NT2/D1 (cell line): ENCODE measurements at regions not wholly inside any gene's neighbourhood (a gene's known extent, or its start where the extent isn't known, plus 50 kb on each side); places are given as distances from the start of the nearest gene placed in this dataset.

Source experiments
- DNase-seq: peaks from one replicate; pipeline ENCODE4 v3.0.0-alpha.2; 2011; ENCODE audit warnings: low read depth, low spot score
- H3K27me3 ChIP-seq: 2 replicates; pipeline ENCODE4 v1.6.0; 2011; ENCODE audit warnings: mild to moderate bottlenecking; ENCODE audit not compliant: insufficient read length, insufficient read depth
- H3K36me3 ChIP-seq: 2 replicates; pipeline ENCODE4 v1.6.1; 2011; ENCODE audit warnings: mild to moderate bottlenecking, low read length, mixed read lengths; ENCODE audit not compliant: insufficient read depth, insufficient read length
- H3K4me1 ChIP-seq: 2 replicates; pipeline ENCODE4 v1.5.1; 2011; ENCODE audit not compliant: insufficient read depth, insufficient read length
- H3K4me3 ChIP-seq: 2 replicates; pipeline ENCODE4 v1.5.1; 2011; ENCODE audit warnings: low read depth; ENCODE audit not compliant: insufficient read length
- H3K9ac ChIP-seq: 2 replicates; pipeline ENCODE4 v1.6.0; 2011; ENCODE audit warnings: low read depth; ENCODE audit not compliant: insufficient read length
- H3K9me3 ChIP-seq: 2 replicates; pipeline ENCODE4 v1.5.1; 2011; ENCODE audit warnings: mild to moderate bottlenecking, low read length; ENCODE audit not compliant: insufficient read depth
- SUZ12 ChIP-seq: IDR thresholded peaks from 2 replicates; pipeline ENCODE4 v1.6.1; 2011; ENCODE audit not compliant: insufficient read length, insufficient read depth; ENCODE audit errors: extremely low read depth
- YY1 ChIP-seq: IDR thresholded peaks from 2 replicates; pipeline ENCODE4 v1.6.1; 2011; ENCODE audit not compliant: insufficient read length, insufficient read depth
- ZNF274 ChIP-seq: IDR thresholded peaks from 2 replicates; pipeline ENCODE4 v1.6.1; 2011; ENCODE audit warnings: mild to moderate bottlenecking, low read depth, low read length

GRCh38 chr3:43873723-43874122 lies 183.0 kb downstream of the ABHD5 start:
- TF ChIP-seq YY1 (no peak), SUZ12 (no peak), ZNF274 (no peak)
- H3K9me3 ChIP-seq = no peaks in the 10 kb centered on the region
- no peaks in the 10 kb centered on the region for H3K27me3 ChIP-seq
- H3K9ac ChIP-seq = no peak overlapping the region
- peaks cover 7% of the 10 kb centered on the region for H3K4me1 ChIP-seq
- DNase-seq = no peak
- H3K36me3 ChIP-seq = no peaks in the 10 kb centered on the region
- no peak overlapping the region for H3K4me3 ChIP-seq

DNA sequence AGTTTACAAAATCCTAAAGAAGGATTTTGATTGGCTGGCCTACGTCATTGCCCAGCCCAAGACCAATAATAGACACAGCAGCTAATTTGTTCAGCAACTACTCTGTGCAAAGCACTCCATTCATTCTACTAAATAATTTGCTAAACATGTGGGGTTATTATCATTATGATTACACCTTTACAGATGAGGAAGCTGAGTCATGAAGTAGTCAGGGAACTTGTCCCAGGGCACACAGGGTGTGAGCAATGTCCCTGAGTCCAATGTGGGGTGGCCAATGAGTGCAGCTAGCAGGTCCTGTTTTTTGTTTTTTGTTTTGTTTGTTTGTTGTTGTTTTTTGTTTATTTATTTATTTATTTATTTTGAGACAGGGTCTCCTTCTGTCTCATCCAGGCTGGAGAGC lies 183.6 kb downstream of the ABHD5 start:
- Histone ChIP-seq H3K9ac (no peak overlapping the region), H3K4me3 (no peak overlapping the region), H3K36me3 (no peaks in the 10 kb centered on the region), H3K9me3 (no peaks in the 10 kb centered on the region), H3K27me3 (no peaks in the 10 kb centered on the region), H3K4me1 (peaks cover 7% of the 10 kb centered on the region)
- TF ChIP-seq SUZ12 = no peak
- TF ChIP-seq YY1 = no peak
- TF ChIP-seq ZNF274 = no peak
- no peak for DNase-seq

GRCh38 chr3:43874731-43875130 lies 184.0 kb downstream of the ABHD5 start:
- Histone ChIP-seq H3K4me1 (peaks cover 7% of the 10 kb centered on the region), H3K4me3 (no peak overlapping the region)
- DNase-seq = no peak

DNA sequence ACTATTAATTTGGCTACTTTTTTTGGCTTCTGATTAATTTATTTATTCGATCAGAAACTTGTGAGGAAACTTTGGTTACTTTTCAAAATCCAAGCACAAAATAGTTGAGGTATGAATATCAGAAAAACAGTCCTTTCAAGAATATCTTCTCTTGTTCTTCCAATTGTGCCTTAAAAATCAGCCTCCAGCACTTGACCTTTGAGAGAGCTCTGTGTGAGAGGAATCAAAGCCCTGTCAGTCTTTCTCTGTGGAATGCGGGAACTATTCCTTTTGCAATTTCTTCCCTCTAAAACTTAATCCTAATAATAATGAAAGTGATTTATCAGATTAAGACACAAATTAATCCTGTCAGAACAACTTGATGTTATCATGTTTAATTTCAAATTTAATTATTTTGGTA lies 185.9 kb downstream of the ABHD5 start:
- Histone ChIP-seq H3K9me3 (no peaks in the 10 kb centered on the region), H3K27me3 (no peaks in the 10 kb centered on the region), H3K4me3 (no peak overlapping the region), H3K36me3 (no peaks in the 10 kb centered on the region), H3K4me1 (peaks cover 7% of the 10 kb centered on the region), H3K9ac (no peak overlapping the region)
- TF ChIP-seq ZNF274 (no peak), YY1 (no peak), SUZ12 (no peak)
- DNase-seq = no peak

More at GRCh38 chr3:43874731-43875130, 184.0 kb downstream of the ABHD5 start:
- Histone ChIP-seq H3K36me3 (no peaks in the 10 kb centered on the region), H3K9me3 (no peaks in the 10 kb centered on the region), H3K27me3 (no peaks in the 10 kb centered on the region), H3K9ac (no peak overlapping the region)
- TF ChIP-seq SUZ12 (no peak), ZNF274 (no peak), YY1 (no peak)

DNA sequence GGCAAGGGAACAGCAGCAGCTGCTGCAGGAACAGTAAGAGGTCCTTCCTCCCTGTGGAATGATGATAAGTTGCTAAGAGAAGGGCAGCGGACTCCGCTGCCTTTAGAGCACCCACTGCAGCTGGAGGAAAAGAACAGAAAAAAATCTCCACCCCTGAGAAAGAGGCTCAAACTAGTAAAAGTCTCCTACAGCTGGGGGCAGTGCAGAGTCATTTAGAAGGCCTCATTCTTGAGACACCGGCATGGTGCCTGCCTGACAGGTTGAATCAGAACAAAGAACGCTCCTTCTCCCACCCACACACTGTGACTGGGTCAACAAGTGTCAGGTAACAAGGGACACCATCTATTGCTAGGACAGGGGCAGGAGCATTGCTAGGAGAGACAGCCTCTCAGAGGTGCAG lies 188.4 kb downstream of the ABHD5 start:
- H3K27me3 ChIP-seq = no peaks in the 10 kb centered on the region
- no peaks in the 10 kb centered on the region for H3K36me3 ChIP-seq
- H3K4me3 ChIP-seq = no peak overlapping the region
- no peaks in the 10 kb centered on the region for H3K9me3 ChIP-seq
- DNase-seq = peak; percentile 68
- H3K4me1 ChIP-seq = no peaks in the 10 kb centered on the region
- no peak overlapping the region for H3K9ac ChIP-seq
- TF ChIP-seq YY1 (no peak), SUZ12 (no peak)

GRCh38 chr3:43882976-43883680 lies 192.4 kb downstream of the ABHD5 start:
- H3K4me3 ChIP-seq = no peak overlapping the region
- no peaks in the 10 kb centered on the region for H3K27me3 ChIP-seq
- no peaks in the 10 kb centered on the region for H3K9me3 ChIP-seq
- no peaks in the 10 kb centered on the region for H3K4me1 ChIP-seq
- TF ChIP-seq SUZ12 (no peak), ZNF274 (no peak), YY1 (no peak)
- no peak for DNase-seq
- H3K9ac ChIP-seq = no peak overlapping the region
- H3K36me3 ChIP-seq = no peaks in the 10 kb centered on the region

GRCh38 chr3:43883729-43884396 lies 193.1 kb downstream of the ABHD5 start:
- Histone ChIP-seq H3K4me1 (no peaks in the 10 kb centered on the region), H3K9ac (no peak overlapping the region), H3K4me3 (no peak overlapping the region), H3K27me3 (no peaks in the 10 kb centered on the region), H3K9me3 (no peaks in the 10 kb centered on the region), H3K36me3 (no peaks in the 10 kb centered on the region)
- TF ChIP-seq YY1 = no peak
- TF ChIP-seq ZNF274 = no peak
- TF ChIP-seq SUZ12 = no peak
- DNase-seq = no peak
